ENCODE measurements at regions not wholly inside any gene's neighbourhood (a gene's known extent, or its start where the extent isn't known, plus 50 kb on each side); places are given as distances from the start of the nearest gene placed in this dataset.
"Not testable (repeated sequence)": the region's sequence is repeated elsewhere in the genome, so short reads cannot be mapped to it uniquely, and the experiment has no call there.

DNA sequence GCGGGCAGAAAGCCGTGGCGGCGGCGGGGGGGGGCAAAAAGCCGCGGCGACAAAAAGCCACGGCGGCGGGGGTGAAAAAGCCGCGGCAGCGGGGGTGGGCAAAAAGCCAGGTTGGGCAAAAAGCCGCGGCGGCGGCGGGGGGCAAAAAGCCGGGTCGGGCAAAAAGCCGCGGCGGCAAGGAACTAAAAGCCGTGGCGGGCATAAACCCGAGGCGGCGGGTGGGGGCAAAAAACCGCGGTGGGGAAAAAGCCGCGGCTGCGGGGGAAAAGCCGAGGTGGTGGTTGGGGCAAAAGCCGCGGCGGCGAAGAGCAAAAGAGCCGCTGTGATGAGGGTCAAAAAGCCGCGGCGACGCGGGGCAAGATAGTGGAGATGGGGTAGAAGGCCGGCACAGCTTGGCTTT lies 1834.2 kb downstream of the FOXD4L5 start:
- intact Hi-C loops (cut with DNase I); ATAC-seq: not testable (repeated sequence)
- DNase-seq (ENCODE audit: low spot score) = peak; percentile 21

DNA sequence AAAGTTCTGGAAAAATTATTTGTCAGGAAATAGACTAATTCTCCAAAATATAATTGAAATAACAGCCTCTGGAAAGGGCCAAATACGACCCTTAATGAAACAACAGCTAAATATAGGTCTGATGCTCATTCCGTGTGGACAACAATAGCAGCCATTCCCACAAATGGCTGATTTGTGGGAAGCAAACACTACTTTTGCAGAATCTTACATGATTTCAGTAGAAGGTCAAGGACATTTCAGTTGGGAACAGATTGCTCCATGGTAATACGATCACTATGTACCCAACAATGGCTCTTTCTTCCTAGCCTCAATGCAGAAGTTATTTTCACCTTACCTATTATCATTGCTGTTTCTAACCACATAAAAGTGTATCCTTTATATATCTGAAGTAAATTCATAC lies 1859.9 kb downstream of the FOXD4L5 start:
- intact Hi-C loops (cut with DNase I); ATAC-seq; DNase-seq (ENCODE audit: low spot score): not testable (repeated sequence)

DNA sequence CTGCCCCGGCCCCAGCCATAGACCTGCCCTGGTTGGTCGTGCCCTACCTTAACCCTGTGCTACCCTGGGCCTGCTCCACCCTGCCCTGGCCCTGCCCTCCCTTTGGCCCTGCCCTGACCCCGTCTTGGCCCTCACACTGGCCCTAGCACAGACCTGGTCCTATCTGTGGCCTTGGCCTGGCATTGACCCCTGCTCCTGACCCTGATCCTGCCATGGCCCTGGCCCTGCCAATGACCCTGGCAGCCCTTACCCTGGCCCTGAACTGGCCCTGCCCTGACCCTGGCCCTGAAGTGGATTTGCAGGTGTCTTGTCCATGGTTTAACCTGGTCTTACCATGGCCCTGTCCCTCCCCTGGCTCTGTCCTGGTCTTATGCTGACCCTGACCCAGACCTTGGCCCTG lies 1894.1 kb downstream of the FOXD4L5 start:
- ATAC-seq; DNase-seq (ENCODE audit: low spot score); intact Hi-C loops (cut with DNase I): not testable (repeated sequence)

DNA sequence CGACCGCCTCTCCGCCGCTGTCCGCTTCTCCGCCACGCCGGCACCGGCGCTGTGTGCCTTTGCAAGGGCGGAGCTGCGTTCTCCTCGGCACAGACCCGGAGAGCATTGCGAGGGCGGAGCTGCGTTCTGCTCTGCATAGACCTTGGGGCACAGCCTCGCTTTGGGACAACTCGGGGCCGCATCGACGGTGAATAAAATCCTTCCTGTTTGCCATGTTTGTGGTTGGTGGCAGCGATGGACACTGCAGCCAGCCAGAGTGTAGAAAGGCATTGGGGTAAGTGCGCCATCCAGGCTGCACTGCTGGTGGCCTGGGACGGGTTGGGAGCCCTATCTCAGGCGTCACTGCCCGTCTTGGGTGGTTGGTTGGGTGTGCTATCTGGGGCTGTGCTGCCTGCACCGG lies 1899.5 kb downstream of the FOXD4L5 start:
- DNase-seq (ENCODE audit: low spot score); intact Hi-C loops (cut with DNase I); ATAC-seq: not testable (repeated sequence)

DNA sequence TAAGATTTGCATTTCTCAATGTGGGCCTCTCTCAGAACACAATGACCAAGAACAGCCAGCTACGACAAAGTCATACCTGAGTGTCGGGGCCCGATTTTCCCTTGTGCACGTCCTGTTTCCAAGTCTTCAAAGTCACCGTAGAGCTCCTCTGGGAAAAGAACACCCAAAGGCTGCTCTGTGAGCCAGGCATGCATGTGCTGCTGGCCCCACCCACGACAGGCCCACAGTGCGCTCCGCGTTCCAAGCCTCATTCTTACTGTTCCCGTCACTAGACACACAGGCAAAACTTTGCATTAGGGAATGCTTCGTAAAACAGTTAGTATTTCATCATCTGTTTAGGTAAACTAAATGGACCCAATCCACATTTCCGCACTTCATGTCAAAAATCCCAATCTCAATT lies 1905.1 kb downstream of the FOXD4L5 start:
- DNase-seq (ENCODE audit: low spot score) = peak; percentile 50
- intact Hi-C loops (cut with DNase I); ATAC-seq: not testable (repeated sequence)

DNA sequence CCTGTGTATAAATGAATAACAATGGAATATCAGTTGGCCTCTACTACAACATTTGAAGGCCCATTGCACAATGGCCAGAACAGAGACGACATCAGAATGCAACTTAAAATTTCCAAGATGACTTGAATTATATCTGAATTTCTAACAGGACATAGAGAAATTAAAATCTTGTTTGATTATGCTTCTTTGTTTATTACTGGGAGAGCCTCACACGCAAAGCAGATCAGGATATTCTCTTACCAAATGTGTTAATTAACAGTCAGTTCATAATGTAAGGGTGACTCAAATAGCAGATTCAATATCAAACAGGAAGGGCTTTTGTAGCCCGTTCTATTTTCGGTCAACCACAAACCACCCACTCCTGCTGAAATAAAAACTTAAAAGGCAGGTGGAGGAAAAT lies 1930.8 kb downstream of the FOXD4L5 start:
- intact Hi-C loops (cut with DNase I); ATAC-seq; DNase-seq (ENCODE audit: low spot score): not testable (repeated sequence)

DNA sequence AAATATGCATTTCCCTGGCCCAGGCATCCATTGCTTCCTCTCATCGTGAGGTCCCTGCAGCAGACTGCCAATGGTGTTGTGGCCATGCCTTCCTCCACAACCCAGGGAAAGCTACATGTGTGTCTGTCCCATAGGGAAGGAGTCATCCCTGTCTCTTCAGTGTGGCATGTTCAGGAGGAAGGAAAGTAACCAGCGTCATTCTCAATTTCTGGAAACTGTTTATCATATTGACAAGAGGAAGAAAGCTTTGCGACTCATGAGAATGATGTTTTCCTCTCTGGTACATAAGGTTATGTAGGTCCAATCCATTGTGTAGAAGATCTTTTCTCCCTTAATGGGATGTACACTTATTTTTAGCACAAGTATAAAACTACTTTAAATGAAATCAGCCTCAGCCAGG lies 1937.7 kb downstream of the FOXD4L5 start:
- intact Hi-C loops (cut with DNase I); ATAC-seq; DNase-seq (ENCODE audit: low spot score): not testable (repeated sequence)

DNA sequence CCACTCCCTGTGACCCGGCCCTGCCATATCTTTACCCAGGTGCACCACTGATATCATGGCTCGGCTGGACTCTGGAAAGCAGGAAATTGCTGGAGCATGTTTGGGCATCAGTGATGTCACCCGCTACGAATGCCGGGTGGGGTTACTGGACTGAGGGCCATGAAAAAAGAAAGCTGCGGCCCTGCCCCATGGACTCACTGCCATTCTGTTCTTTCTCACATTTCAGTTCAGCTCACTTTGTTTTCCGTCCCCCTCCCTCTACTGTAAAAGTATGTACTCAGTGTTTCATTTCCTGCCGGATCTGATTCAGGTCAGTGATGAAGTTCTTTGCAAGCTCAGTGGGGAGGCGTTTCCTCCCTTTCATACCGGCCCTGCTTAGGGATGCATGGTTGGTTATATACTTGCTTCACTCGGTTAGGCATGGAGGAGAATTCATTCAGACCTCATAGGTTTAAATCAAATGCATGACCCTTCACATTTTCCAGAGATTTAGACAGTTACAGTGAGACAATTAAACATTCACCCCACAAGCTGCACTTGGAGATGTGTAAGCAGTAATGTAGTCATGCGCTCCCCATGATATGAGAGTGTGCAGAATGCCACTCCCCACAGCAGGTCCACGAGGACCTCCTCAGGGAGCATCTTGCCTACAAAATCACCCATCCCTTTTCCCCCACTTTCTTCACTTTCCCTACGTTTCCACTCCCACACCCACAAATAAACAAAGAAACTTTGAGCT lies 1938.5 kb downstream of the FOXD4L5 start:
- intact Hi-C loops (cut with DNase I); DNase-seq (ENCODE audit: low spot score); ATAC-seq: not testable (repeated sequence)

DNA sequence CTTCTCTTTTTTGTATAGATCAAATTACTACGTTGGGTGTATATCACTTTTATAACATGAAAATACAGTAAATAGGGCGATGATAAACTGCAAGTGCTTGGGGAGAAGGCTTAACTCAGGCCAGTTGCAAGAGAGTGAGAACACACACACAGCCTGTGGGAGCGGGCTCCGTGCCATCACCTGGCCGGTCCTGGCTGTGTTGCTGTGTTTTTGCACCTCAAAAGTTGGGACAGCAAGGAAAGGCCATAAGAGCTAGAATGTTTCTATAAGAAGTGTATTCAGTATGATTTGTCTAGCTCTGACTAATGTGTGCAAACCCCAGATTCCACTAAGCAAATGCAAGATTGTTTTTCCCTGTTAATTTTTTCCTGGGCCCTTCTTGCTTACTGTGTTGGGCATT lies 1940.6 kb downstream of the FOXD4L5 start:
- ATAC-seq; intact Hi-C loops (cut with DNase I); DNase-seq (ENCODE audit: low spot score): not testable (repeated sequence)

DNA sequence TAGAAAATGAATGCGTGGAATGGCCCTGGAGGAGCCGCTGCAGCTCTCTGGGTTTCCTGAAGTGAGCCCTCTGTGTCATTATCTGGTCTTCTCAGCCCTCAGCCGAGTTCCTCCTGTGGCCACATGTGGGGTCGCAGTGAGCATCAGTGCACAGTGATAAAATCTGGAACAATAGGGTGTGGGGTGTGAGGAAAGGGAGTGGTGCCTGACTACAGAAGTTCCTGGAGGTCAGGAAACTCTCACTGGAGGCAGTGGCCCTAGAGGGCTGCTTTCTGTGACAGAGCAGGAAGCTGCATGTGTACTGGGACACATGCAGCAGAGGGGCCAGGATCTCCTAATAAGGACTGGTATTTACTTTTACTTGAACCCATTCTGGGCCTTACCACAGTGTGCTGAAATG lies 1942.5 kb downstream of the FOXD4L5 start:
- ATAC-seq; DNase-seq (ENCODE audit: low spot score); intact Hi-C loops (cut with DNase I): not testable (repeated sequence)

DNA sequence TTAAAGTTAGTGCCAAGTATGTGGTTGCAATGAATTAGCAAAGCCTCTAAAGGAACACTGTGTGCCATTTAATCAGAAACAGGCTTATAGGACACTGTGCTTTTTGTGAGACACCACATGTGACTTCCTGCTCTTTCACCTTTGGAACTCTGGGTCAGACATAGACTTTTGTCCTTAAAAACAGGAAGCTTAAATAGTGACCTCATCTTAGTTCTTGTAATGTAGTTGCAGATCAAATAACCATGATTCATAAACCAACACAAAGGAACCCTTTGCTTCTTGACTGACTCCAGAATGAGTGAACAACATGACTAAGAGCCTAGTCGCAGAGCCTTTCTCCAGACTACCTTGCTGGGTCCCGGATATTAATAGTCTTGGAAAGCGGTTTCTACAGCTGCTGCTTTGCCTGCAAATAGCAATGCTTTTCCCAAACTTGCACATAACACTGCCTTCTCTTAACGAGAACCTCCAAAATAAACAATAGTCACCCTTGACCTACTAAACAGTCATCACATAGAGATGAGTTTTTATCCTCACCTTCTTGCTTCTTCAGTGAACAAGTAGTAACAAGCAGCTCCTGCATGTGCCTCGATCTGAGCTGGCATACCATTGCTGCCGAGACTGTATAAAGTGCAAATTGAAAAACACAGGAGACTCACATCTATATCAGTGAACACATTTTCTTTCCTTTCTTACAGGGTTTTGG lies 1947.0 kb downstream of the FOXD4L5 start:
- intact Hi-C loops (cut with DNase I); DNase-seq (ENCODE audit: low spot score); ATAC-seq: not testable (repeated sequence)

DNA sequence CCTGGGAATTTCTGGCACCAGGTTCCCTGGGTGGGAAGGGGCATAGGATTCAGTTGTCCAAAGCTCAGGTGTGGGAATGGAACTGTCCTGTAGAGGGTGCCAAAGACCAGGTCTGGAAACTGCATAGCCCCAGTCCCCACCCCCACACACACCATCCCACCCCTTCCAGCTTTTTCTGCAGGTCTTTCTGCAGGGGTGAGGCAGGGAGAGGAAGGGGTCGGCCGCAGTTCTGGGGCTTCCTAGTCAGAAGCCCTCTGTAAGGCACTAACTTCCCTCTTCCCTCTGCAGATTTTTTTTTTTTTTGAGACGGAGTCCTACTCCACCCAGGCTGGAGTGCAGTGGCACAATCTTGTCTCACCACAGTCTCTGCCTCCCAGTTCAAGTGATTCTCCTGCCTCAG lies 1949.7 kb downstream of the FOXD4L5 start:
- DNase-seq (ENCODE audit: low spot score); intact Hi-C loops (cut with DNase I); ATAC-seq: not testable (repeated sequence)

DNA sequence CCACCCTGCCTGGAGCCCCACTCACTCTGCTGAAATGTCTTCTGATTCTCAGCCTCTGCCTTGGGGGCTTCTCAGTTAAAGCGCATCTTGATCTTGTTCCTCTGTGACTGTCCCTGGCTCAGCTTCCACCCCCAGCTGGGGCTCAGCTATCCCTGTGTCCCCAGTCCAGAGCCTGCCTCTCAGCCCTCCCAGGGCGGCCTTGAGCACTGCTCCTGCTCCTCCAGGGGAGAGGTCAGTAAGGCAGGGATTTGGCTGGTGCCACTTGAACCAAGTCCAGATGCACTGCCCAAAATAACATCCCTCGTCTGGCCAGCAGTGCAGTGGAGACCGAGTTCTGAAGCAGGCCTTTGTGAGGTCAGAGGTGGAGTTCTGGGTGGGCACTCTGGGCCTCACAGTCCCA lies 1950.8 kb downstream of the FOXD4L5 start:
- DNase-seq (ENCODE audit: low spot score); ATAC-seq; intact Hi-C loops (cut with DNase I): not testable (repeated sequence)

DNA sequence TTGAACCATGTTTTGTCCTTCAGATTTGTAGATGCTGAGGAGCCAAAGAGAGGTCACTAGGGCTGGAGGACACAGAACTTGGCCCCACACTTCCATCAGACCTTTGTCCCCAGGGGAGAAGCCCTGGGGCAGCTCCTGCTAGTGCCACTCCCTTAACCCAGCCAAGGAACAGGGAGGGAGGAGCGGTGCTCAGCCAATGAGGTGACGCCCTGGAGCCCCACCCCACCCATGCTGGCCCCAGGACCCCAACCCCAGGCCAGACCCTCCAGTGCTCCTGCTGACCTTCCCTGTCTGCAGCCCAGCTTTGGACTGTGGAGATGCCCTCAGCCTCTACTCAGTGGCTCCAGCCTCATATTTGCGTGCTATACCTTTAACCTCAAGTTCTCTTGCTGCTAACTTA lies 1951.9 kb downstream of the FOXD4L5 start:
- DNase-seq (ENCODE audit: low spot score); intact Hi-C loops (cut with DNase I); ATAC-seq: not testable (repeated sequence)

DNA sequence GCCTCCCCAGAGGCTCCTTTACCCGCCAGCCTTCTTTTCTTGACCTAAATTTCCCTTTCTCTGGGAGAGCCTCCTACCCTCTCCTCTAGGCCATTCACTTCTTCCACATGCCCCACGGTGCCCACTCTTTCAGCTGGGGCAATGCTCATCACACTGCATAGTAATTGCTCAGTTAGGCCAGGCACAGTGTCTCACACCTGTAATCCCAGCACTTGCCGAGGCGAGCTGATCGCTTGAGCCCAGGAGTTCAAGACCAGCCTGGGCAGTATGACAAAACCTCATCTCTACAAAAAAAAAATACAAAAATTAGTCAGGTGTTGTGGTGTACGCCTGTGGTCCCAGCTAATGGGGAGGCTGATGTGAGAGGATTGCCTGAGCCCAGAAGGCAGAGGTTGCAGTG lies 1956.7 kb downstream of the FOXD4L5 start:
- ATAC-seq; intact Hi-C loops (cut with DNase I); DNase-seq (ENCODE audit: low spot score): not testable (repeated sequence)

DNA sequence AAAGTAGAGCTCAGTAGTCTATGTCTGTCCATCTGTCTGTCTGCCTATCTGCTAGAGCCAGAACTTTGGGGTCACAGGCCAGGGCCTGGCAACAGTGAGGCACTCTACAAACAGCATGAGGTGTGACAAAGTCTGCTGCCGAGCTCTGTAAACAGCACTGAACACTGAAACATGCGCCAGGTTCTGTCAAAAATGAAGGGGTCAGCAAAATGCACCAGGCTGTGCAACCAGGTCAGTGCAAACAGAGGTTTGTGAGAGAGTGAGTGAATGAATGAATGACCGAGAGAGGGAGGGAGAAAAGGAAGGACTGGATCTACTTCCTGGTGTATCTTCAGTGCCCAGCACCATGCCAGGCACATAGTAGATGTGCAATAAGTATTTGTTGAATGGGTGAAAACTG lies 1957.8 kb downstream of the FOXD4L5 start:
- ATAC-seq; intact Hi-C loops (cut with DNase I); DNase-seq (ENCODE audit: low spot score): not testable (repeated sequence)

DNA sequence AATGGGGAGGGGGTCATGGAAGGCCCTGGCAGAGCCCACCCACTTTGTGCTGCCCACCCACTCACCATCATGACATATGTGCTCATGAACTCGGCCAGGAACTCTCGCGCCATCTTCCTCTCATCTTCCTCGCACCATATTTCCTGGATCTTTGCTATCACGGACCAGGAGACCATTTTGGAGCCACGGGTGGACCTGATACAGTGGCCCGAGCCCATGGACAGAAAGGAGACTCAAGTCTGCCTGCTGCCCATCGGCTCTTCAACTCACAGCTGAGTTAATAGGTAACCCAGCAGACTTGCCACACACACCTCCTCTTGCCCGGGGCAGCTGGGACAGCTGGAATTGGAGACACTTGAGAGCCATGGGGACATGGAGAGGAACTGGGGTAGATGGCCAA lies 1958.3 kb downstream of the FOXD4L5 start:
- ATAC-seq; intact Hi-C loops (cut with DNase I); DNase-seq (ENCODE audit: low spot score): not testable (repeated sequence)

DNA sequence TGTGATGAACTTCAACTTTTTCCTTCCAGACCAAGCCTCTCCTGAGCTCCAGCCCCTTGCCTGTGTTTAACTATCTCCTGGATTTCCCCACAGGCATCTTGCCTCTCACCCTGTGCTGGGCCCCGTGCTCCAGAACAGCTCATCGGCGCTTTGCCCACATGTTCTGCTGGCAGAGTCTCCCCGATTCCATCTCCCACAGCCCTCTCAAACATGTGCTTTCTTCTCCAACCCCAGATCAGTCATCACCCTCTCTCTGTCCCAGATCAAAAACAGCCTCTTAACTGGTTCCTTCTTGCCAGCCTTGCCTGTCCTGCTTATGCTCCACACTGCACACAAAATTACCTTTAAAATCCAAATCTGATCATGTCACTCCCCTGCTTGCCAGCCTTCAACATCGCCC lies 1959.3 kb downstream of the FOXD4L5 start:
- intact Hi-C loops (cut with DNase I); ATAC-seq; DNase-seq (ENCODE audit: low spot score): not testable (repeated sequence)

DNA sequence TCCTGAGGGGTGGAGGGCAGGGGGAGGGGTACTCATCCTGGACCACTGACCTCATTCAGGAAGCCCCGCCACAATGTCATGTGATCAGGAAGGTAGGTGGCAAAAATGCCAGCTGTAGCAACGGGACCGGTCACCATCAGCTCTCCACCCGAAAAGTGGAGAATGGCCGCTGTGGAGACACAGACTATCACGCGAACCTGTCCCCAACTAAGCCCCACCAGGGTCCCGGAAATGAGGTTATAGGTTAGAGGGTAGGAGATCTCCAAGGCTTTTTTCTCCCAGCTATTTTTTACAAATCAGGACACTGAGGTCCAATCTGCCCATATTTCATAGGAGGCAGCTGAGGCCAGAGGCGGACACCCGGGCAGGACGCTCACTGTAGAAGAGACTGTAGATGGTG lies 1966.9 kb downstream of the FOXD4L5 start:
- intact Hi-C loops (cut with DNase I); ATAC-seq; DNase-seq (ENCODE audit: low spot score): not testable (repeated sequence)

DNA sequence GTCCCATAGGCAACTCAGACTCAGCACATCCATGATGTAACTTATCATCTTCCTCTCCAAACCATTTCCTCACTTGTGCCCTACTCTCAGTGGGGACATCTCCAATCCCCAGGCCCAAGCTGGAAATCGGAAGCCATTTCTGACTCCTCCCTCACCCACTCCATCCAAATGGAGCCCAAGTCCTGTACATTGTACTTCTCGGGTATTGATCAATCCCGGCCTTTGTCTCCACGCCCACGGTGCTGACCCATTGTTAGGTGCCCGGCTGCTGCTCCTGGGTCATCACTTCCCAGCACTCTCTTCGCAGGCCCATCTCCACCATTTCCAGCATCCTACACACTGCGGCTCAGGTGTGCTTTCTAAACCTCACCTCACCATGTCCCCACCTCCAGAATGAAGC lies 1969.6 kb downstream of the FOXD4L5 start:
- ATAC-seq; DNase-seq (ENCODE audit: low spot score); intact Hi-C loops (cut with DNase I): not testable (repeated sequence)

Measured in sciatic nerve (tissue), 2 donors.